Stimulated activated CD4-positive, alpha-beta T cell treated with anti-CD3 and anti-CD28 coated beads, Interleukin-12 subunit alpha, Interleukin-12 subunit beta, amount 100 ng/mL, for 4 hours (primary cell): ENCODE measurements at regions not wholly inside any gene's neighbourhood (a gene's known extent, or its start where the extent isn't known, plus 50 kb on each side); places are given as distances from the start of the nearest gene placed in this dataset.
"Not testable (repeated sequence)": the region's sequence is repeated elsewhere in the genome, so short reads cannot be mapped to it uniquely, and the experiment has no call there.

Source experiments
- DNase-seq: peaks from one replicate; pipeline ENCODE4 v3.0.0-alpha.2; 2020

- DNase-seq = no peak
Observed at GRCh38 chr4:158051401-158052235, 121.2 kb downstream of the GASK1B start.

- DNase-seq = no peak
Observed at GRCh38 chr4:158050942-158051341, 121.9 kb downstream of the GASK1B start.

GRCh38 chr4:158046345-158046744 is 126.5 kb downstream of the GASK1B start:
- DNase-seq = no peak

DNA sequence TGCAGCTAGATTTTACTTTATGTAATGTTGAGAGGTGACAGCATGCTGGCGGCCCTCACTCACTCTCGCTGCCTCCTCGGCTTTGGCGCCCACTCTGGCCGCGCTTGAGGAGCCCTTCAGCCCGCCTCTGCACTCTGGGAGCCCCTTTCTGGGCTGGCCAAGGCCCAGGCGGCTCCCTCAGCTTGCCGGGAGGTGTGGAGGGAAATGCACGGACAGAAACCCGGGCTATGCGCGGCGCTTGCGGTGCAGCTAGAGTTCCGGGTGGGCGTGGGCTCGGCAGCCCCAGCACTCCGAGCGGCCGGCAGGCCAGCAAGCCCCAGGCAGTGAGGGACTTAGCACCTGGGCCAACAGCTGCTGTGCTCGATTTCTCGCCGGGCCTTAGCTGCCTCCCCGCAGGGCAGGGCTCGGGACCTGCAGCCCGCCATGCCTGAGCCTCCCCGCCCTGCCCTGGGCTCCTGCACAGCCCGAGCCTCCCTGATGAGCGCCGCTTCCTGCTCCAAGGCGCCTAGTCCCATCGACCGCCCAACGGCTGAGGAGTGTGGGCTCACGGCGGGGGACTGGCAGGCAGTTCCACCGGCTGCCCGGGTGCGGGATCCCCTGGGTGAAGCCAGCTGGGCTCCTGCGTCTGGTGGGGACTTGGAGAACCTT is 128.7 kb downstream of the GASK1B start:
- DNase-seq = no peak

DNA sequence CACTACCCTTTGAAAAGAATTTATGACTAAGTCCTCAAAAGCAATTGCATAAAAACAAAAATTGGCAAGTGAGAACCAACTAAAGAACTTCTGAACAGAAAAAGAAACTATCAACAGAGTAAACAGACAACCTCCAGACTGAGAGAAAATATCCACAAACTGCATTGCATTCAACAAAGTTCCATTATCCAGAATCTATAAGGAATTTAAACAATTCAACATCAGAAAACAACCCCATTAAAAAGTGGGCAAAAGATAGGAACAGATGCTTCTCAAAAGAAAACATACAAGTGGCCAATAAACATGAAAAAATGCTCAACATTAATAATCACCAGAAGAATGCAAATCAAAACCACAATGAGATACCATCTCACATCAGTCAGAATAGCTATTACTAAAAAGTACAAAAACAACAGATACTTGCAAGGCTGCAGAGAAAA is 130.2 kb downstream of the GASK1B start:
- no peak for DNase-seq

DNA sequence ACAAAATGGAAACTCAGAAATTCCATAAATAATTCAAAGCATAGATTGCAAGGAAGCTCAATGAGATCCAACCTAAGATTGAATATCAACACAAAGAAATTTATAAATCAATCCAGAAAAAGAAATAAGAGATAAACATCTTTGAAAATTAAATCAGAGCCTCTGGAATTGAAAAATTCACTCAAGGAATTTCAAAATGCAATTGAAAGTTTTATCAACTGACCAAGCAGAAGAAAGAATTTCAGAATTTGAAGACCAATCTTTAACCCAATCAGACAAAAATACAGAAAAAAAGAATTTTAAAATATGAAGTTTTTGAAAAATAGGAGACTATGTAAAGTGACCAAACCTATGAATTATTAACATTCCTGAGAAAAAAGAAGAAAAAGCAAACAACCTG is 134.1 kb downstream of the GASK1B start:
- no peak for DNase-seq

GRCh38 chr4:158036998-158037397 is 135.8 kb downstream of the GASK1B start:
- DNase-seq = no peak

DNA sequence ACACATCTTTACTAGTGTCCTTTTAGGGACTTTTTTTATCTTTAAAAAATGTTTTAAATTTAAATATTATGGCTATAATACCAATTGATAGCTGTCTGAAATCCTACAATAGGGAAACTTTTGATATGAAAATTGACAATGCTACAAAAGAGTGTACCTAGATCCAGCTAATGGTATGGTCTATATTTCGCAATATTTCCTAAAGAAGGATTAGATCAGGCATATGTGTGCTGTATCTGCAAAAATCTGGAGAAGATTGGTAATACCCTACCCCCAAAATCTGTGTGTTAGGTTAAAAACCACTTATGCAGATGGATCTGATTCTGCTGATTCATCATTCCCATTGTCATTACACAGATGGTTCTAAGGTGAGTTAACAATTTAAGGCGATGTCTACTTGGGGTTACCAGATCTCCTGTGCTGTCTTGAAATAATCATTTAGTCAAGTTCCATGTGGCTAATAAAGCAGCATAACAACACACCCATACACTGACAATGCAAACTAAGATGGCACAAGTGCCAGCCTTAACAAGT is 137.1 kb downstream of the GASK1B start:
- DNase-seq = no peak

- DNase-seq = no peak
Observed at GRCh38 chr4:158033416-158034120, 139.3 kb downstream of the GASK1B start.

DNA sequence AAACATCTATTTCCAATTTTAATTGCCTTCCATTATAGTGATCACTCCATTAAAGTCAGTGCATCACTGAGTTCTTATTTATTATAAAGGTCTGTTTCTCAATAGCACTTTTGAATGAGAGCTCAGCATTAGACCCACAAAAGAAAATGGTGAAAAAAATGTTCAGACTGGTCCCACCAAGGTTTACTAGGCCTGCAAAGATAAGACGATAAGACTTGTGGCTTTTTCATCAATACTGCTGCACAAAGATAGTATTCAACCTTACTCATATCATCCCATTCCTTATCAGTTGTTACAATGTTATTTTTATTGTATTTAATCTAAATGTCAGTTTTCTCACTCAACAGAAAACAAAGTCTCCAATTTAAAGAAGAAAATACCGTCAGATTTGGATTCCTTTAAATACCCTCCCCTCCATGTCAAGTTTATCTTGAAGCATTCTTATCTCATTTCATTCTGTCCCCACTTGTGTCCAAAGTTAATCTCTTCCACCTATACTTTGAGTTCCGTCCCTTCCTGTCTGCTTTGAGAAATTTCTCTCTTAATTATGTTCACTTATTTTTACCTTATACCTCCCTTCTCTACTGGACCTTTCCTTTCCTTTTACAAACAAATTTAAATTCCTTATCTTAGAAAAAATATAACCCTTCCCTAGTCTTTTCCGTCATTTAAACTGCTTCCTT is 140.0 kb downstream of the GASK1B start:
- DNase-seq = no peak

- not testable (repeated sequence) for DNase-seq
Observed at GRCh38 chr4:158028381-158028780, 144.4 kb downstream of the GASK1B start.

DNA sequence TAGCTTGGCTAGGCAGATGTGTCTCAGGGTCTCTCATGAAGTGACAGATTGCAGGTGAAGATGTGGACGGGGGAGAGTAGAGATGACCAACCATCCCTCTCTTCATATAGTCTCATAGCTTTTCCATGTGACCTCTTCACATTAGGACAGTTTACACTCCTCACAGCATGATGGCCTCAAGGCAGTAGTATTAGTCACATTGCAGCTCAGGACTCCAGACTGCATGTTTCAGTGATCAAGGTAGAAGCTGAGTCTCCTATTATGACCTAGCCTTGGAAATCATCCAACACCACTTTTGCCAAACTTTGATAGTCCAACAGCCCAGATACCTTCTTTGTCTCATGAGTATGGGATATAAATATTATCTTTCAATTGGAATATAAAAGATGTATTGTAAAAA is 147.7 kb downstream of the GASK1B start:
- no peak for DNase-seq

DNA sequence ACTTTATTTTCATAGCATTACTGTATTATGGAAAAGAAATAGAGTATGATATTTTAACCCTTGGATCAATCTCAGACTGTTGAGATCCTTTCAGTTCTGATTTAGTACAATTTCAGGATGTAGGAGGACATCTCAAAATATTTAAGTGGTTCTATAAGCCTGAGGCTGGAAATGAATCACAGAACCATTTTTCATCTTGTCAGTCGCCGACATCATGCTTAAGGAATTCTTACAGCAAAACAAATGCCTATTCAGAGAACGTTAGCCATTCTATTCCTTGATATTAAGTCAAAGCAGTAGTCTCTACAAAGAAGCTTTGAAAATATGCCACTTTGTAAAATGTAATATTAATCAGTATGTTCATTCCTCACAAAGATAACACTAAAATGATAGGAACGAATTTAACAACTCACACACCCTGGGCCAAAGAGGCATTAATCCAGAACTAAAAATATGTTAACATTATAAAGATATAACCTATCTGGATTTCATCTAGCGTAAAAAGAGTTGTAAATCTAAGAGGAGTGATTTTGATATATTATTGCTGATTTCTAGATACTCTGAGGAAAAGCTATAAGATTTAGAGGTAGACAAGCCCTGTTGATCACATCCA is 152.0 kb downstream of the GASK1B start:
- no peak for DNase-seq

DNA sequence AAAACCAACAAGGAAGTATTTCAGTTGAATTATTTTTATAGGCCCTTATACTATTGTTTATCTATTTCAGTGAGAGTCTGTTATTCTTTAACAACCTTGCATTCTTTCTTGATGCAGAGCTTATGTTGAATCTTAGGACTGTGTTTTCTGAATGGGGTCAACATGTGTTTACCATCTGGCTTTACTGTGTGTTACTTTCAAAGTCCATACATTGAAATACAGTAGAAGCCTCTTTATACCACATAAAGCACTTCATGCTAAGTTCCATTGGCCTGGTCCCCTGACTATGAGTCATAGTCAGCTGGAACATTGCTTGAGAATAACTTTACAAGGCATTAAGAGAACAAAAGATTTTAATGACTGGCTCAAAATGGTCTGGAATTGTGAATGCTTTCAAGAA is 152.6 kb downstream of the GASK1B start:
- DNase-seq = no peak

DNA sequence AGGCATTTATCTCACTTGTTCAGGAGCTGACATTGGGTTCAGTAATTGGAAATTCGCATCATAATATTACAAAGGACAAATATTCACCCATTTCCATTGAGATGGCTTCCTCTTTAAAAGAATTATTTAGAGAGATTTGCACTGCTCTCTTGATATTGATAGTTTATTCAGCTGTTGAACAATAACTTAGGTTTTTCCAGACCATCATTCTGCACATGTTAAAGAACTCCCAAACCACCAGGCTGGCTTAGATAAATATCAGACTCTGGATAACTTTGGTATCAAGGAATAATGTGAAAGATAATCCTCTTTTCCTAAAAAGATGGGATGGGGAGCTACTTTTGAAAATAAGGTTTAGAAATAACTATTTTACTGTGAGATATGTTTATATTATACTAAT is 154.0 kb downstream of the GASK1B start:
- no peak for DNase-seq

DNA sequence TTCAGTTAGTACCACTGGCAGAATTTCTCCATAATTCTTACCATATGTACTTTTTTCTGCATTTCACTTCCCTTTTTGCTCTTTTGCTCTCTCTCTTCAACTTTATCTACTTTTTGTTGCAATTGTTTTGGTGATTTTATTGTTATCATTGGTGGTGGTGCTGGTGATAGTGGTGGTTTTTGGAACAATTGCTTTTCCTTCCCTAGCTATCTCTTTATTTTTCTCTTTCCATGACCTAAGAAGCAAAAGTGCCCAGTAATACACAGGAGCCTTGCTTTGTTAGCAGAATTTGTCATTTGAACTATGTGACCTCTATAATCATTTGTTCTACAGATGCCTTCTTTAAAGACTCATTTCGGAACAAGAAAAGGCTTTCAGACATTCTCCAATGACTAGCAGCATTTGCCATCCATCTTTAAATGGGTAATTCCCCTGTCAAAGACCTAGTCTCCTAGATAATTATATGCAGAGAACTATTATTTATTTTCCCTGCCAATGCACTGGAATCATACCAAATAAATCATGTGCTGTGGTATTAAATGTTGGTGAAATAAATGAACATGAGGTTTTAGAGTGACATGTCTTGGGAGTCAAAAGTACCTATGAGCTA is 154.5 kb downstream of the GASK1B start:
- no peak for DNase-seq

DNA sequence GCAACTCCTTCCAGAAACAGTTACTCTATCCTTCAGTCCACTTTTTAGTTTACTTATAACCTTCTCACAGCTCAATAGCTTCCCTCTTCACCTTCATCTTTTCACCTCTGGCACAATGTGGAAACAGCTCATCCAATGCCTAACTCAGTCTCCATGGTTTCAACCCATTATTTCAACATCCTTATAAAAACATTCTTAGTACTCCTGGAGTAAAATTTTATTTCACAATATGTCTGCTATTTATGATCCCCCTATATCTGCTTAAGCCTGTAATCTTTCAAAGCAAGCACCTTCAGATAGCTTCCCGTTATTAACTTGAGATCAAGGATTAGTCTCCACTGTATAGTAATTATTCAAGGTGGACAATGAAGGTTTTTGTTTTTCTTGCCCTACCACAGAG is 156.3 kb downstream of the GASK1B start:
- DNase-seq = no peak

- no peak for DNase-seq
Observed at GRCh38 chr4:158015241-158015640, 157.6 kb downstream of the GASK1B start.

GRCh38 chr4:158013858-158014257 is 159.0 kb downstream of the GASK1B start:
- DNase-seq = no peak

DNA sequence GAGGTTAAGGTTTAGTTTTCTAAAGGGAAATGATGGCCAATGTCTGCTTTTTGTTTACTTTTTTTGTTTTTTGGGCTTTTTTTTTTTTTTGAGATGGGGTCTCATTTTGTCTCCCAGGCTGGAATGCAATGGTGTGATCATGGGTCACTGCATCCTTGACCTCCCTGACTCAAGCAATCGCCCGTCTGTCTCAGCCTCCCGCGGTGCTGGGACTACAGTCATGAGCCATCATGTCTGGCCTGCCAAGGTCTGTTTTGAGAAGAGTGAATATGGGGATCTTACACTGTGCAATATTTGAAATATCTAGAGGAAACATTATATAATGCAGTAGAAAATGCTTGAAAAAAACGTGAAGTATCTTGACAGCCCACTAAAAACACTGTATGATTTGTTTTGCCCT is 162.5 kb downstream of the GASK1B start:
- no peak for DNase-seq

GRCh38 chr4:158008551-158009218 is 164.1 kb downstream of the GASK1B start:
- no peak for DNase-seq

DNA sequence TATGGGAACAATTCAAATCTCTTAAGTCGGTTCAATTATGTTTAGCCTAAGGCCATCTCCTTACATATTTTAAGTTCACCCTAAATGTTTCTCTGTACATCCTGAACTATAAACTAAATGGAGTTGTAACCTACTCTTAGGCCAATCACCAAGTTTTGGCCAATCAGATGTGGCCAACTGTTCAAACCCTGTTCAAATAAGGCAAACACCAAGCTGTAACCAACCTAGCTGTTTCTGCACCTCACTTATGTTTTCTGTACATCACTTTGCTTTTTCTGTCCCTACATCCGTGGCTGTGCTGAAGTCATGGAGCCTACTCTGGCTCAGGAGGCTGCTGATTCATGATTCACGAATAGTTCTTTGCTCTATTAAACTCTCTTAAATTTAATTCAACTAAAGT is 165.3 kb downstream of the GASK1B start:
- DNase-seq = no peak
